ENCODE measurements at regions not wholly inside any gene's neighbourhood (a gene's known extent, or its start where the extent isn't known, plus 50 kb on each side); places are given as distances from the start of the nearest gene placed in this dataset.

- H4K20me1 ChIP-seq (ENCODE audit: insufficient read depth, low read length) = no peaks in the 10 kb centered on the region
- ChIA-PET POLR2A (interaction anchor here (0.7 kb wide), 1 partner anchor 222 kb away, joined by 3 read pairs; no protein-coding TSS in a partner anchor), CTCF (ENCODE audit: unreplicated experiment) (interaction anchor here (0.6 kb wide), 1 partner anchor 1301 kb away, joined by 4 read pairs; no protein-coding TSS in a partner anchor)
- H2AFZ ChIP-seq (ENCODE audit: low read length) = no peak overlapping the region
- intact Hi-C loops (cut with micrococcal nuclease; ENCODE audit: unreplicated experiment) = no loop called here
- H3K36me3 ChIP-seq (ENCODE audit: insufficient read depth, low read length) = no peaks in the 10 kb centered on the region
- BruUV-seq (replicated peaks) = no TSS peak
- H3K4me2 ChIP-seq (ENCODE audit: low read length) = no peak overlapping the region
- H3K9me2 ChIP-seq (ENCODE audit: insufficient read depth, low read length) = no peaks in the 10 kb centered on the region
- no peak overlapping the region for H3K27ac ChIP-seq (ENCODE audit: low read depth, low read length, poor library complexity, severe bottlenecking)
- no peaks in the 10 kb centered on the region for H3K79me2 ChIP-seq (ENCODE audit: insufficient read depth, low read depth, low read length)
- no peak overlapping the region for H3K4me3 ChIP-seq (ENCODE audit: low read depth, low read length, poor library complexity, severe bottlenecking)
- H3K4me1 ChIP-seq (ENCODE audit: insufficient read depth, low read length, poor library complexity, severe bottlenecking) = no peaks in the 10 kb centered on the region
- TF ChIP-seq EZH2phosphoT487 (IDR thresholded peaks at IDR 0.05; ENCODE audit: borderline replicate concordance, low read depth, low read length) (no peak), CTCF (conservative IDR thresholded peaks at IDR 0.05; ENCODE audit: low read length) (no peak)
- peaks cover 10% of the 10 kb centered on the region; the same call in 1 of the 2 replicates for H3K9me3 ChIP-seq (ENCODE audit: low read length)
- DNase-seq (ENCODE audit: low spot score) = no peak
Observed at GRCh38 chr3:159249472-159250174, 447.8 kb downstream of the MFSD1 start.

- Histone ChIP-seq H3K4me1 (ENCODE audit: insufficient read depth, low read length, poor library complexity, severe bottlenecking) (no peaks in the 10 kb centered on the region), H4K20me1 (ENCODE audit: insufficient read depth, low read length) (no peaks in the 10 kb centered on the region), H3K9me2 (ENCODE audit: insufficient read depth, low read length) (no peaks in the 10 kb centered on the region), H3K9me3 (ENCODE audit: low read length) (peaks cover 10% of the 10 kb centered on the region; the same call in 1 of the 2 replicates), H3K36me3 (ENCODE audit: insufficient read depth, low read length) (no peaks in the 10 kb centered on the region), H3K79me2 (ENCODE audit: insufficient read depth, low read depth, low read length) (no peaks in the 10 kb centered on the region), H3K4me3 (ENCODE audit: low read depth, low read length, poor library complexity, severe bottlenecking) (no peak overlapping the region), H3K4me2 (ENCODE audit: low read length) (no peak overlapping the region), H2AFZ (ENCODE audit: low read length) (no peak overlapping the region), H3K27ac (ENCODE audit: low read depth, low read length, poor library complexity, severe bottlenecking) (no peak overlapping the region)
- TF ChIP-seq EZH2phosphoT487 (IDR thresholded peaks at IDR 0.05; ENCODE audit: borderline replicate concordance, low read depth, low read length) (no peak), CTCF (conservative IDR thresholded peaks at IDR 0.05; ENCODE audit: low read length) (no peak)
- intact Hi-C loops (cut with micrococcal nuclease; ENCODE audit: unreplicated experiment) = no loop called here
- DNase-seq (ENCODE audit: low spot score) = no peak
- CTCF ChIA-PET (ENCODE audit: unreplicated experiment) = no interaction called here
- POLR2A ChIA-PET = interaction anchor here (0.7 kb wide), 1 partner anchor 99 kb away, joined by 4 read pairs; no protein-coding TSS in a partner anchor
- BruUV-seq (replicated peaks) = no TSS peak
Observed at GRCh38 chr3:159250961-159251360, 449.1 kb downstream of the MFSD1 start.

- H3K79me2 ChIP-seq (ENCODE audit: insufficient read depth, low read depth, low read length) = no peaks in the 10 kb centered on the region
- peaks cover 10% of the 10 kb centered on the region; the same call in 1 of the 2 replicates for H3K9me3 ChIP-seq (ENCODE audit: low read length)
- POLR2A ChIA-PET = interaction anchor here (0.7 to 0.8 kb wide), 3 partner anchors 10 to 870 kb away, joined by 3 read pairs; no protein-coding TSS in a partner anchor
- CTCF ChIA-PET (ENCODE audit: unreplicated experiment) = no interaction called here
- no peak overlapping the region for H3K4me2 ChIP-seq (ENCODE audit: low read length)
- intact Hi-C loops (cut with micrococcal nuclease; ENCODE audit: unreplicated experiment) = no loop called here
- no peak overlapping the region for H3K4me3 ChIP-seq (ENCODE audit: low read depth, low read length, poor library complexity, severe bottlenecking)
- no peaks in the 10 kb centered on the region for H3K36me3 ChIP-seq (ENCODE audit: insufficient read depth, low read length)
- TF ChIP-seq EZH2phosphoT487 (IDR thresholded peaks at IDR 0.05; ENCODE audit: borderline replicate concordance, low read depth, low read length) (no peak), CTCF (conservative IDR thresholded peaks at IDR 0.05; ENCODE audit: low read length) (no peak)
- no peaks in the 10 kb centered on the region for H3K4me1 ChIP-seq (ENCODE audit: insufficient read depth, low read length, poor library complexity, severe bottlenecking)
- BruUV-seq (replicated peaks) = no TSS peak
- no peaks in the 10 kb centered on the region for H3K9me2 ChIP-seq (ENCODE audit: insufficient read depth, low read length)
- no peaks in the 10 kb centered on the region for H4K20me1 ChIP-seq (ENCODE audit: insufficient read depth, low read length)
- H2AFZ ChIP-seq (ENCODE audit: low read length) = no peak overlapping the region
- DNase-seq (ENCODE audit: low spot score) = no peak
- H3K27ac ChIP-seq (ENCODE audit: low read depth, low read length, poor library complexity, severe bottlenecking) = no peak overlapping the region
Observed at GRCh38 chr3:159252274-159252673, 450.4 kb downstream of the MFSD1 start.

Data from OCI-LY7 (cell line).